Mucosa of rectum (tissue), 2 donors: ENCODE measurements at regions not wholly inside any gene's neighbourhood (a gene's known extent, or its start where the extent isn't known, plus 50 kb on each side); places are given as distances from the start of the nearest gene placed in this dataset.

Source experiments
- H3K27ac ChIP-seq, 2 donors: one replicate each; pipeline ENCODE4 v1.7.0; 2013; ENCODE audit warnings: inconsistent platforms in 2 of 2, low read depth in 2 of 2, low read length in 2 of 2
- H3K27me3 ChIP-seq, 2 donors: one replicate each; pipeline ENCODE4 v1.7.0; 2013; ENCODE audit warnings: low read length in 2 of 2; ENCODE audit not compliant: control insufficient read depth in 2 of 2, insufficient read depth in 2 of 2
- H3K36me3 ChIP-seq, 2 donors: one replicate each; pipeline ENCODE4 v1.7.0; 2013; ENCODE audit warnings: low read length in 2 of 2; ENCODE audit not compliant: control insufficient read depth in 2 of 2, insufficient read depth in 2 of 2
- H3K4me1 ChIP-seq, 2 donors: one replicate each; pipeline ENCODE4 v1.7.0; 2013; ENCODE audit warnings: low read length in 2 of 2, mild to moderate bottlenecking in 1 of 2; ENCODE audit not compliant: control insufficient read depth in 2 of 2, insufficient read depth in 2 of 2
- H3K4me3 ChIP-seq, 2 donors: one replicate each; pipeline ENCODE4 v1.7.0; 2013; ENCODE audit warnings: low read length in 2 of 2
- H3K9ac ChIP-seq, 2 donors: one replicate each; pipeline ENCODE4 v1.7.0; 2013; ENCODE audit warnings: low read length in 2 of 2, low read depth in 1 of 2, mild to moderate bottlenecking in 1 of 2
- H3K9me3 ChIP-seq, 2 donors: one replicate each; pipeline ENCODE4 v1.7.0; 2013; ENCODE audit warnings: low read length in 2 of 2; ENCODE audit not compliant: control insufficient read depth in 2 of 2
- donor health status: healthy.
- donor health status: Normal muscosa, but diverticular disease.

- Histone ChIP-seq H3K9ac (no peak overlapping the region), H3K27ac (no peak overlapping the region), H3K27me3 (no peaks in the 10 kb centered on the region), H3K4me3 (no peak overlapping the region), H3K36me3 (no peaks in the 10 kb centered on the region), H3K4me1 (no peaks in the 10 kb centered on the region), H3K9me3 (no peaks in the 10 kb centered on the region)
Measured at GRCh38 chr6:121499666-121500065, 64.2 kb downstream of the GJA1 start.

GRCh38 chr6:121503589-121503991 lies 68.1 kb downstream of the GJA1 start:
- Histone ChIP-seq H3K27me3 (no peaks in the 10 kb centered on the region), H3K4me3 (no peak overlapping the region), H3K27ac (no peak overlapping the region), H3K9me3 (no peaks in the 10 kb centered on the region), H3K9ac (no peak overlapping the region), H3K4me1 (no peaks in the 10 kb centered on the region), H3K36me3 (no peaks in the 10 kb centered on the region)

DNA sequence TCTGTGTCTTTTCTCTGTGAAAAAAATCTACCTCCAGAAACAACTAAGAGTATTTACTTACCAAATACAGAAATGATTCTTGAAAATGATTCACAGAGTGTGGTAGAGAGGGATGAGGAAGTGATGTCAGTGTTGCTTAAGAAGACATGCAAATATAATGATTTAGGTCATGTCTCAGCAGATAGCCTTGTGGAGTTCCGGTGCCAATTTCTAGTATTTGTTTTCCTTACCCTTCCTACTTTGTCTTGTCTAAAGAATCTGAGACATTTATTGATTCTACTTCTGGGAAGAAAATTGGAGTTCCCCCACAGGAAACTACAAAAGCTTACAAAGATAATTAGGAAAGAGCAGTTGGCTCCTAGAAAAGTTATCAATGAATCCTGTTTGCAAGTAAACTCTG lies 68.8 kb downstream of the GJA1 start:
- Histone ChIP-seq H3K9me3 (no peaks in the 10 kb centered on the region), H3K36me3 (no peaks in the 10 kb centered on the region), H3K4me3 (no peak overlapping the region), H3K4me1 (no peaks in the 10 kb centered on the region), H3K9ac (no peak overlapping the region), H3K27me3 (no peaks in the 10 kb centered on the region), H3K27ac (no peak overlapping the region)

- Histone ChIP-seq H3K9ac (no peak overlapping the region), H3K9me3 (no peaks in the 10 kb centered on the region), H3K36me3 (no peaks in the 10 kb centered on the region), H3K27ac (no peak overlapping the region), H3K27me3 (no peaks in the 10 kb centered on the region), H3K4me3 (no peak overlapping the region), H3K4me1 (no peaks in the 10 kb centered on the region)
Measured at GRCh38 chr6:121505284-121505683, 69.8 kb downstream of the GJA1 start.

- Histone ChIP-seq H3K27me3 (no peaks in the 10 kb centered on the region), H3K36me3 (no peaks in the 10 kb centered on the region), H3K9ac (no peak overlapping the region), H3K9me3 (no peaks in the 10 kb centered on the region), H3K27ac (no peak overlapping the region), H3K4me1 (no peaks in the 10 kb centered on the region), H3K4me3 (no peak overlapping the region)
Measured at GRCh38 chr6:121506761-121507754, 71.6 kb downstream of the GJA1 start.

DNA sequence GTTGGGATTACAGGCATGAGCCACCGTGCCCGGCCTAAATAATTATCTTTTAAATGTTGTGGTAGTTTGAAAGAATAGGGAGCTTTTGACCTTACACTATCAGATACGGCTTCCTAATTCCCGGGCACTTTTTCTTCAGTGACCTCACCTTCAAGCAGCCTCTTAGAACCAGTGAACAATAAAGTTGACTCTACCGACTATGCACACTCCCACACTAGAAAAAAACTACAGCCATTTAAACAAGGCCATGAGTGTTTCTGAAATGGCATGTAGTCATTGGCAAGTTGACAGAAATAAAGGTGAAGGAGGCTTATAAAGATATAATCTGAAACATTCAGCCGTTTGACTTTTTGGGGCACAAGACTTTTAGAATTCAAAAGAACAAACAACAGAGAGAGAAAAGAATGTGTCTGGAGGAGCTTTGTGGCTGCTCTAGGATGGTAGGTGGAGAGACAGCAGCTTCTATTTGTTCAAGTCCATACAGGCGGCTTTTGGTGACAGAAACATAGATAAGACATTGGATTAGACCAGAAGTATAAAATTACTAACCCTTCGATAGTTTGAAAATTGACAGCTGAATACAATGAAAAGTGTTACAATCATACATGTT lies 75.2 kb downstream of the GJA1 start:
- Histone ChIP-seq H3K27ac (no peak overlapping the region), H3K9me3 (no peaks in the 10 kb centered on the region), H3K4me3 (no peak overlapping the region)

GRCh38 chr6:121515630-121516265 lies 80.3 kb downstream of the GJA1 start:
- no peaks in the 10 kb centered on the region for H3K27me3 ChIP-seq
- no peaks in the 10 kb centered on the region for H3K4me1 ChIP-seq
- H3K4me3 ChIP-seq: no peak overlapping the region
- H3K9me3 ChIP-seq: no peaks in the 10 kb centered on the region
- H3K36me3 ChIP-seq: no peaks in the 10 kb centered on the region
- no peak overlapping the region for H3K27ac ChIP-seq
- H3K9ac ChIP-seq: no peak overlapping the region

More for the DNA sequence above, 75.2 kb downstream of the GJA1 start:
- no peaks in the 10 kb centered on the region for H3K27me3 ChIP-seq
- no peaks in the 10 kb centered on the region for H3K36me3 ChIP-seq
- no peaks in the 10 kb centered on the region for H3K4me1 ChIP-seq
- H3K9ac ChIP-seq: no peak overlapping the region

- no peak overlapping the region for H3K4me3 ChIP-seq
- no peaks in the 10 kb centered on the region for H3K27me3 ChIP-seq
- no peaks in the 10 kb centered on the region for H3K36me3 ChIP-seq
- no peak overlapping the region for H3K9ac ChIP-seq
- H3K27ac ChIP-seq: no peak overlapping the region
- no peaks in the 10 kb centered on the region for H3K4me1 ChIP-seq
- no peaks in the 10 kb centered on the region for H3K9me3 ChIP-seq
Measured at GRCh38 chr6:121516331-121516730, 80.9 kb downstream of the GJA1 start.

- no peak overlapping the region for H3K9ac ChIP-seq
- H3K27me3 ChIP-seq: no peaks in the 10 kb centered on the region
- H3K4me3 ChIP-seq: no peak overlapping the region
- H3K4me1 ChIP-seq: no peaks in the 10 kb centered on the region
- H3K9me3 ChIP-seq: no peaks in the 10 kb centered on the region
- no peaks in the 10 kb centered on the region for H3K36me3 ChIP-seq
- no peak overlapping the region for H3K27ac ChIP-seq
Measured at GRCh38 chr6:121520337-121521163, 85.1 kb downstream of the GJA1 start.
